CD4-positive, alpha-beta T cell (primary cell): ENCODE measurements at regions not wholly inside any gene's neighbourhood (a gene's known extent, or its start where the extent isn't known, plus 50 kb on each side); places are given as distances from the start of the nearest gene placed in this dataset.

Experiments used
- ATAC-seq: fragments of 200-7000 bp; cut with Tn5 transposase; one replicate; pipeline ENCODE4 v1.10.0; 2022; ENCODE audit warnings: mild to moderate bottlenecking; ENCODE audit not compliant: poor library complexity
- CTCF ChIA-PET: fragments of 350-600 bp; sonication (Branson Sonifier 250); formaldehyde crosslinking; loops from one replicate; lab custom pipeline; 2021; ENCODE audit warnings: antibody characterized with exemption, inconsistent platforms; lab: Charles Lee
- POLR2A ChIA-PET: fragments of 350-600 bp; sonication (Branson Sonifier 250); formaldehyde crosslinking; loops from one replicate; lab custom pipeline; 2021; ENCODE audit warnings: antibody characterized with exemption, inconsistent platforms; lab: Charles Lee
- DNase-seq, 14 experiments: peaks; one replicate each; pipeline ENCODE4 v3.0.0-alpha.2; 2013 to 2020; ENCODE audit warnings: mixed read lengths in 2 of 14
- H3K27ac ChIP-seq, 2 donors: one replicate each; pipeline versions ENCODE4 v1.5.1 to v1.7.0; 2013; ENCODE audit warnings: low read length in 2 of 2, low read depth in 1 of 2, mild to moderate bottlenecking in 1 of 2
- H3K27me3 ChIP-seq, 2 experiments: 1 replicate in 1 of 2; 2 replicates in 1 of 2; pipeline versions ENCODE4 v1.6.1 to v1.7.0; 2013; ENCODE audit warnings: low read length in 2 of 2, control low read depth in 1 of 2, mild to moderate bottlenecking in 1 of 2, moderate library complexity in 1 of 2; ENCODE audit not compliant: insufficient read depth in 2 of 2, control insufficient read depth in 1 of 2
- H3K36me3 ChIP-seq: one replicate; pipeline ENCODE4 v1.6.1; 2013; ENCODE audit warnings: low read length, control low read depth; ENCODE audit not compliant: insufficient read depth
- H3K4me1 ChIP-seq: one replicate; pipeline ENCODE4 v1.6.1; 2013; ENCODE audit warnings: low read length, control low read depth; ENCODE audit not compliant: insufficient read depth
- H3K4me3 ChIP-seq: one replicate; pipeline ENCODE4 v1.5.1; 2013; ENCODE audit warnings: mild to moderate bottlenecking, low read length, moderate library complexity
- H3K9me3 ChIP-seq, 2 experiments: 1 replicate in 1 of 2; 2 replicates in 1 of 2; pipeline versions ENCODE4 v1.6.1 to v1.7.0; 2013; ENCODE audit warnings: low read length in 2 of 2, mild to moderate bottlenecking in 2 of 2, control low read depth in 1 of 2, moderate library complexity in 1 of 2; ENCODE audit not compliant: control insufficient read depth in 1 of 2, insufficient read depth in 1 of 2
- H3K27ac Mint-ChIP-seq: one replicate; pipeline ENCODE4 v1.8.0; 2020; ENCODE audit warnings: mixed read lengths
- H3K27me3 Mint-ChIP-seq: one replicate; pipeline ENCODE4 v1.8.0; 2021; ENCODE audit warnings: mixed read lengths
- H3K36me3 Mint-ChIP-seq: one replicate; pipeline ENCODE4 v1.8.0; 2021; ENCODE audit warnings: low read depth, mixed read lengths
- H3K4me1 Mint-ChIP-seq: one replicate; pipeline ENCODE4 v1.8.0; 2021; ENCODE audit warnings: low read depth, mixed read lengths
- H3K4me3 Mint-ChIP-seq: one replicate; pipeline ENCODE4 v1.8.0; 2020; ENCODE audit warnings: mild to moderate bottlenecking, mixed read lengths
- H3K9me3 Mint-ChIP-seq: one replicate; pipeline ENCODE4 v1.8.0; 2020; ENCODE audit warnings: mixed read lengths
- intact Hi-C, 2 experiments: fragments of 100-400 bp; cut with DNase I in 1 of 2; cut with micrococcal nuclease in 1 of 2; formaldehyde crosslinking; loops; one replicate each; pipeline versions ENCODE4 v1.15.1 to v1.9.0; 2023 to 2025; cut with DNase I, micrococcal nuclease
- TF ChIP-seq, protein P1 (sequence below): fragments of 200-600 bp; IDR thresholded peaks from one replicate; pipeline ENCODE4 v1.8.0; 2022; ENCODE audit warnings: antibody characterized with exemption, mild to moderate bottlenecking

DNA sequence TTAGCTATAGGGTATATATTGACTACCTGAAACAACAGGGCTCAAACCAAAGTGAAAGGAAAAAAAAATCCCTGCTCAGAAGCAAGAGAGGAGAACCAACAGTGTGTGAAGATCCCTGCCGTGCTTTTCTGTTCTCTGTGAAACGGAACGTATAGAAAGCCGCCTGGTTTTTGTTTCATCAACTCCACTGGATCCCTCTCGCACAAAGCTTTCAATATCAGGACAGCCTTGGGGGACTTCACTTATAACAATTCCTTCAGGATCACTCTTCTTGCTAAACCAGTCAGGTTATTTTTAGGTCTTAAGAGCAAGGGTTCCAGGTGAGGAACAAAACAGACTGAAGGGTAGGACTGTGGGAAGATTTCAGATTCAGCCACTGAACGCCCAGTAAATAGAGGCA is 151.1 kb upstream of the CACNA2D1 start:
- no peaks in the 10 kb centered on the region for H3K4me1 ChIP-seq
- H3K4me3 ChIP-seq, result no peak overlapping the region
- no peak for ATAC-seq
- no peak for DNase-seq
- no peaks in the 10 kb centered on the region for H3K27me3 ChIP-seq
- intact Hi-C loops, result loop anchor here in 1 of 2 experiments (5.0 to 10.0 kb wide), 2 partner anchors 60 to 133 kb away; no protein-coding TSS in a partner anchor
- Mint-ChIP-seq H3K4me1 (no peaks in the 10 kb centered on the region), H3K27ac (no peak overlapping the region), H3K36me3 (no peaks in the 10 kb centered on the region), H3K4me3 (no peak overlapping the region), H3K9me3 (no peaks in the 10 kb centered on the region), H3K27me3 (no peaks in the 10 kb centered on the region)
- peaks cover 0 to 4% of the 10 kb centered on the region in 2 experiments for H3K9me3 ChIP-seq
- H3K36me3 ChIP-seq, result no peaks in the 10 kb centered on the region
- TF ChIP-seq, protein P1, sequence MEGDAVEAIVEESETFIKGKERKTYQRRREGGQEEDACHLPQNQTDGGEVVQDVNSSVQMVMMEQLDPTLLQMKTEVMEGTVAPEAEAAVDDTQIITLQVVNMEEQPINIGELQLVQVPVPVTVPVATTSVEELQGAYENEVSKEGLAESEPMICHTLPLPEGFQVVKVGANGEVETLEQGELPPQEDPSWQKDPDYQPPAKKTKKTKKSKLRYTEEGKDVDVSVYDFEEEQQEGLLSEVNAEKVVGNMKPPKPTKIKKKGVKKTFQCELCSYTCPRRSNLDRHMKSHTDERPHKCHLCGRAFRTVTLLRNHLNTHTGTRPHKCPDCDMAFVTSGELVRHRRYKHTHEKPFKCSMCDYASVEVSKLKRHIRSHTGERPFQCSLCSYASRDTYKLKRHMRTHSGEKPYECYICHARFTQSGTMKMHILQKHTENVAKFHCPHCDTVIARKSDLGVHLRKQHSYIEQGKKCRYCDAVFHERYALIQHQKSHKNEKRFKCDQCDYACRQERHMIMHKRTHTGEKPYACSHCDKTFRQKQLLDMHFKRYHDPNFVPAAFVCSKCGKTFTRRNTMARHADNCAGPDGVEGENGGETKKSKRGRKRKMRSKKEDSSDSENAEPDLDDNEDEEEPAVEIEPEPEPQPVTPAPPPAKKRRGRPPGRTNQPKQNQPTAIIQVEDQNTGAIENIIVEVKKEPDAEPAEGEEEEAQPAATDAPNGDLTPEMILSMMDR, result no peak
- no peak overlapping the region for H3K27ac ChIP-seq
- CTCF ChIA-PET, result no interaction called here
- POLR2A ChIA-PET, result no interaction called here

DNA sequence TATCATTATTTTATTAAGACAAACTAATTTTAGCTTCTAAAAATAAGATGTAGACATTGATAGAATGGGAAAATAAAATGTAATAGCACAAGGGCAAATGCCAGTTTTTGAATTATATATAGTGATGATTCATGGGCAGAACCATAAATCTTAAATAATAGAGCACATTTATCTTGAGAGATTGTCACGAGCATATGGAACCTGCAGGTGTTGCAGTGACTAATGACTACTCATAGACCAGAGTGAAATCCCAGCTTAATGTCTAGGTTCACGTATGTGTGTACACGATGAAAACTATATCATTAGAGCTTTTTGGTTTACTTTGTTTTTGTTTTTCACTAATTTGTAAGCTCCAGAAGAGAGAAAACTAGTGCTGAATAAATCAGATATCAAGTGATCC is 150.2 kb upstream of the CACNA2D1 start:
- Histone ChIP-seq H3K9me3 (no peaks in the 10 kb centered on the region), H3K27ac (no peak overlapping the region), H3K27me3 (no peaks in the 10 kb centered on the region), H3K36me3 (no peaks in the 10 kb centered on the region), H3K4me3 (no peak overlapping the region), H3K4me1 (no peaks in the 10 kb centered on the region)
- no peaks in the 10 kb centered on the region for H3K9me3 Mint-ChIP-seq
- no peaks in the 10 kb centered on the region for H3K4me1 Mint-ChIP-seq
- intact Hi-C loops, result loop anchor here in 1 of 2 experiments (10.0 kb wide), 1 partner anchor 61 kb away; no protein-coding TSS in a partner anchor
- POLR2A ChIA-PET, result no interaction called here
- no peaks in the 10 kb centered on the region for H3K27me3 Mint-ChIP-seq
- TF ChIP-seq, protein P1, result no peak
- ATAC-seq, result no peak
- no peaks in the 10 kb centered on the region for H3K36me3 Mint-ChIP-seq
- CTCF ChIA-PET, result no interaction called here
- H3K4me3 Mint-ChIP-seq, result no peak overlapping the region
- H3K27ac Mint-ChIP-seq, result no peak overlapping the region
- no peak for DNase-seq

DNA sequence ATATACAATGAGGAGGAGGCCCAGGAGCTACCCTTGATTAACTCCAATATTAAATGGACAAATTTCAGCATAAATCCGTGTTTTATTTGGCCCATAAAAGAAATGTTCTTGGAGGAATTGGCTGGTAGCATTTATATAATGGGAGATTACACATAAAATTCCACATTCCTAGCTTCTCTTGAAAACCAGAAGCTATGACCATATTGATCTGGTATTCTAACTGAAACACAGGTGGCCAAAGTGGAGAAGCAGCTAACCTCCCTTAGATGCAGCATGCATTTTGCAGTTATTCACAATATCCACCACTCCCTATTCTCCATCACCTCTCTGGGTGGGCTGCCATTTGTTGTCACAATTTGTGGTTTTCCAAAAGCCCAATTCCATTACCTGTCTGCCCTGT is 148.8 kb upstream of the CACNA2D1 start:
- no peaks in the 10 kb centered on the region for H3K9me3 Mint-ChIP-seq
- ChIA-PET POLR2A (no interaction called here), CTCF (no interaction called here)
- Histone ChIP-seq H3K27me3 (no peaks in the 10 kb centered on the region), H3K4me3 (no peak overlapping the region), H3K9me3 (no peaks in the 10 kb centered on the region), H3K36me3 (no peaks in the 10 kb centered on the region), H3K27ac (no peak overlapping the region), H3K4me1 (no peaks in the 10 kb centered on the region)
- H3K4me3 Mint-ChIP-seq, result no peak overlapping the region
- ATAC-seq (no peak), DNase-seq (no peak)
- no peaks in the 10 kb centered on the region for H3K27me3 Mint-ChIP-seq
- no peaks in the 10 kb centered on the region for H3K4me1 Mint-ChIP-seq
- intact Hi-C loops, result loop anchor here in 1 of 2 experiments (10.0 kb wide), 1 partner anchor 62 kb away; no protein-coding TSS in a partner anchor
- TF ChIP-seq, protein P1, result no peak
- H3K27ac Mint-ChIP-seq, result no peak overlapping the region
- H3K36me3 Mint-ChIP-seq, result no peaks in the 10 kb centered on the region
